Tibial nerve (tissue), 4 donors: ENCODE measurements at regions not wholly inside any gene's neighbourhood (a gene's known extent, or its start where the extent isn't known, plus 50 kb on each side); places are given as distances from the start of the nearest gene placed in this dataset.

Source experiments
- CTCF ChIP-seq, 5 experiments: fragments of 200-600 bp in 3 of 5; fragments of 450-650 bp in 2 of 5; sonication (generic) in 3 of 5; IDR thresholded peaks; one replicate each; pipeline ENCODE4 v1.5.1; 2016 to 2019; ENCODE audit warnings: antibody characterized with exemption in 5 of 5, mild to moderate bottlenecking in 3 of 5, moderate library complexity in 2 of 5
- EP300 ChIP-seq, 2 donors: sonication (generic); formaldehyde crosslinking; IDR thresholded peaks; one replicate each; pipeline ENCODE4 v1.6.1; 2017; ENCODE audit warnings: antibody characterized with exemption in 2 of 2, mild to moderate bottlenecking in 1 of 2
- POLR2A ChIP-seq, 2 donors: fragments of 450-650 bp; IDR thresholded peaks; one replicate each; pipeline ENCODE4 v1.6.1; 2017; ENCODE audit warnings: antibody characterized with exemption in 2 of 2, mild to moderate bottlenecking in 2 of 2, moderate library complexity in 2 of 2

GRCh38 chr2:164055623-164056022, 319.8 kb upstream of the FIGN start:
- TF ChIP-seq CTCF (IDR thresholded peaks at IDR 0.05): no peak
- no peak for TF ChIP-seq EP300 (IDR thresholded peaks at IDR 0.05)
- TF ChIP-seq POLR2A (IDR thresholded peaks at IDR 0.05): no peak
